ENCODE measurements at regions not wholly inside any gene's neighbourhood (a gene's known extent, or its start where the extent isn't known, plus 50 kb on each side); places are given as distances from the start of the nearest gene placed in this dataset.

DNA sequence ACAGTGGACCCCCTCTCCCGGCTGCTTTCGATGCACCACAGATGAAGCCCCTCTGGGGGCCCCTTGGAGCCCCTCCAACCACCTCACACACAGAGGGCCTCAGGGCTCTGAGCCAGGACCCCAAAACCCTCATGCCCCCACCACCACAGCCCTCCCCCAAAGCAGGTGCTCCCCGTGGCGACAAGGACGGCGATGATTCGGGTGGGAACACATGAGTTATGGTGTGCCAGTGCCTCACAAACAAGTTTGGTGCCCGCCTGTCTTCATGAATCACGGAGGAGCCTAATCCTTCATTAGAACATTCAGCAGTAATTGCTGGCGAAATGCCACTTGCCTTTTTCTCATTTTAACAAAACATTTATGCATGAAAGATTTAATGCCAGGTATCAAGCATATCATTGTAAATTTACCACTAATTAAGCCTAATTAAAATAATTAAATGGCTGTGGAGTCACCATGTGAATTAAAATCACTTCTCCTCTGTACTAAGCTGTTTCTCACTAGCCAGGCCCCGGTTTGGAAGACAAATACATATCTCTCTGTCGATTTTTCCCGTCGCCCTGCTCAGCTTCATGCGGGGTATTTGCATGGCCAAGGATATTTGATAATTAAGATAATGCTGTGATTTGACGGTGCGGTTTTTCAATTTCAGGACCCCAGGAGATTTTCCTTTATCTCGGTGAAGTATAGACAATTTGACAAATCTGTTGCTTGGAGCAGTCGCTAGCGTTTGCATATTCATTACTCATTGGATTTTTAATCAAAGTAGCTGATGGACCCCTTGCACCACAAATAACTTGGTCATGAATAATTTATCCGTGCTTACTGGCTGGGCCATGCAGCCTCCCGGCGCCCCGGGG lies 157.0 kb downstream of the TLE3 start:
- Histone ChIP-seq H3K79me2 (ENCODE audit: low read length) (no peaks in the 10 kb centered on the region), H3K9me2 (replicated peaks; ENCODE audit: insufficient read depth, low read length) (no peaks in the 10 kb centered on the region), H2AFZ (ENCODE audit: low read length) (no peak overlapping the region), H3K9me3 (ENCODE audit: low read length) (no peaks in the 10 kb centered on the region), H3K4me3 (ENCODE audit: low read length) (no peak overlapping the region), H3K27me3 (ENCODE audit: low read length) (no peaks in the 10 kb centered on the region), H3K4me1 (ENCODE audit: low read length) (peaks cover 18% of the 10 kb centered on the region), H3K9ac (ENCODE audit: low read length) (no peak overlapping the region), H4K20me1 (ENCODE audit: insufficient read depth, low read depth, low read length) (no peaks in the 10 kb centered on the region), H3K27ac (ENCODE audit: low read length) (no peak overlapping the region), H3K4me2 (ENCODE audit: low read depth, low read length, poor library complexity, severe bottlenecking) (no peak overlapping the region), H3K36me3 (ENCODE audit: insufficient read depth, low read length) (no peaks in the 10 kb centered on the region)
- no peak for DNase-seq

DNA sequence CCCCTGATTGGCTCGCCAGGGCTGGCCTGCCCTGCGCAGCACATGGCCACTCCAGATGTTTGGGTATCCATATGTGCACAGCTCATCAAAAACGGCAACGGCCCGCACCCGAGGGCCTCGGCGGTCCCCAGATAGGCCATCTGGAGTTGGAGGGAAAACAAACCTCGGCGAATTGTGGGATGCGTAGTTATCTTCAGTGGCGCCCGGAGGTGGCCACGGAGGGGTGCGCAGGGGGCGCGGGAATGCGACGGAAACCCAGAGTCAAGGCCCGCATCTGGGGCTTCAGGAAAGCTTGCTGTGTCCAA lies 156.5 kb downstream of the TLE3 start:
- H3K9me3 ChIP-seq (ENCODE audit: low read length), result no peaks in the 10 kb centered on the region
- H3K36me3 ChIP-seq (ENCODE audit: insufficient read depth, low read length), result no peaks in the 10 kb centered on the region
- H3K4me1 ChIP-seq (ENCODE audit: low read length), result peaks cover 18% of the 10 kb centered on the region
- H3K9ac ChIP-seq (ENCODE audit: low read length), result no peak overlapping the region
- H2AFZ ChIP-seq (ENCODE audit: low read length), result no peak overlapping the region
- no peaks in the 10 kb centered on the region for H3K79me2 ChIP-seq (ENCODE audit: low read length)
- H4K20me1 ChIP-seq (ENCODE audit: insufficient read depth, low read depth, low read length), result no peaks in the 10 kb centered on the region
- H3K27me3 ChIP-seq (ENCODE audit: low read length), result no peaks in the 10 kb centered on the region
- DNase-seq, result no peak
- H3K4me2 ChIP-seq (ENCODE audit: low read depth, low read length, poor library complexity, severe bottlenecking), result no peak overlapping the region
- H3K4me3 ChIP-seq (ENCODE audit: low read length), result no peak overlapping the region
- no peaks in the 10 kb centered on the region for H3K9me2 ChIP-seq (replicated peaks; ENCODE audit: insufficient read depth, low read length)
- H3K27ac ChIP-seq (ENCODE audit: low read length), result no peak overlapping the region

DNA sequence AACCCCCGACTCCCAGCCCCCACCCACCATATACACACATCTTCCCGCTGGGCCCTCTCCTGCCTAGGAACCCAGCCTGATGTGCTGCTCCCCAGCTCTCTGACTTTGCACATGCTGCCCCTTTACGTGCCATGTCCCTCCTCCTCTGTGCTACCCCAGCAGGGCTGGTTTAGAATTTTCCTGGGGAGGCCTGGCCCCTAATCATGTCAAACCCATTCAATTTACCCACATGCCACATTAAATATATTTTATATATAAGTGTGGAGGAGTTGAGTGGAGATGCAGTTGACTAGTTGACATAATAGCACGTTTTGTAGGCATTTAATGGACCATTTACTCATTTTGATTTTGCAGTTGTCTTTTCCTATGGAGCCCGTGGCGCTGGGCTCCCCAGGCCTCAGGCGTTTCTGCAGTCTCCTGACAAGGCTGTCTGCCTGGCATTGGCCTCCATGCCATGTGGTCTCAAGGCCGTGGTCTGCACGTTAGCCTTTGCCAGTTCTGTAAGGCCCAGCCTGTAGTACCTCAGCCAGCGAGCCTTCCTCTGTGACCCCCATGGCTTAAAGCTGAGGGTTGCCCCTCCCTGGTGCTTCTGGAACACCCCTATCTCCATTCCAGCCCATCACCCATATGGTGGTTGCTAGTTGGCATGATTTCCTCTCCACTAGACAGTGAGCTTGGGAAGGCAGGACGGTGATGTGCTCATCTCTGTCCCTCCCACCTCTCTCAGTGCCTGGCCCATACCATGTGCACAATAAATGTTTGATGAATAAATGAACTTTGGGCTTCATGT lies 155.8 kb downstream of the TLE3 start:
- Histone ChIP-seq H3K79me2 (ENCODE audit: low read length) (no peaks in the 10 kb centered on the region), H4K20me1 (ENCODE audit: insufficient read depth, low read depth, low read length) (no peaks in the 10 kb centered on the region), H3K4me2 (ENCODE audit: low read depth, low read length, poor library complexity, severe bottlenecking) (no peak overlapping the region), H3K9ac (ENCODE audit: low read length) (no peak overlapping the region), H3K9me3 (ENCODE audit: low read length) (no peaks in the 10 kb centered on the region), H3K9me2 (replicated peaks; ENCODE audit: insufficient read depth, low read length) (no peaks in the 10 kb centered on the region), H3K4me1 (ENCODE audit: low read length) (peaks cover 18% of the 10 kb centered on the region), H3K27ac (ENCODE audit: low read length) (no peak overlapping the region), H3K36me3 (ENCODE audit: insufficient read depth, low read length) (no peaks in the 10 kb centered on the region), H3K27me3 (ENCODE audit: low read length) (no peaks in the 10 kb centered on the region), H3K4me3 (ENCODE audit: low read length) (no peak overlapping the region), H2AFZ (ENCODE audit: low read length) (no peak overlapping the region)
- DNase-seq, result no peak

DNA sequence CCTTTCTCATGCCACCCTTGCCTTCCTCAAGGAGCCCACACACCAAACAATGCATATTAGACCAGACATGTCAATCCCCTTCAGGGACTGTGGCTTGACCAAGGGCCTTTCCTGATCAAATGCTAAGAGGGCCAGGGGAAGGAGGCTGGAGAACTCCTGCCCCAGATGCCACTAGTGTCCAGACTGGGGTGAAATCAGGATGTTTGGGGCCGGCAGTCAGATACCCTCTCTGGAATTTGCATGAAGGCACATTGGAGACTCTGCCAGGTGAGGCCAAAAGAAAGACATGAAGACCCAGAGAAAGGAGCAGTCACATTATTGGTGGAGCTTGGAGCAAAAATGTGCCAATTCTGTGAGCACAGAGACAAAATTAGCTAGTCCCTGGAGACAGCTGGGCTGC lies 154.1 kb downstream of the TLE3 start:
- no peak for DNase-seq
- H3K27ac ChIP-seq (ENCODE audit: low read length), result no peak overlapping the region
- no peaks in the 10 kb centered on the region for H3K79me2 ChIP-seq (ENCODE audit: low read length)
- H3K9me2 ChIP-seq (replicated peaks; ENCODE audit: insufficient read depth, low read length), result no peaks in the 10 kb centered on the region
- peaks cover 18% of the 10 kb centered on the region for H3K4me1 ChIP-seq (ENCODE audit: low read length)
- no peak overlapping the region for H3K4me3 ChIP-seq (ENCODE audit: low read length)
- no peak overlapping the region for H2AFZ ChIP-seq (ENCODE audit: low read length)
- no peak overlapping the region for H3K4me2 ChIP-seq (ENCODE audit: low read depth, low read length, poor library complexity, severe bottlenecking)
- no peaks in the 10 kb centered on the region for H3K9me3 ChIP-seq (ENCODE audit: low read length)
- no peaks in the 10 kb centered on the region for H4K20me1 ChIP-seq (ENCODE audit: insufficient read depth, low read depth, low read length)
- H3K27me3 ChIP-seq (ENCODE audit: low read length), result no peaks in the 10 kb centered on the region
- no peak overlapping the region for H3K9ac ChIP-seq (ENCODE audit: low read length)
- no peaks in the 10 kb centered on the region for H3K36me3 ChIP-seq (ENCODE audit: insufficient read depth, low read length)

DNA sequence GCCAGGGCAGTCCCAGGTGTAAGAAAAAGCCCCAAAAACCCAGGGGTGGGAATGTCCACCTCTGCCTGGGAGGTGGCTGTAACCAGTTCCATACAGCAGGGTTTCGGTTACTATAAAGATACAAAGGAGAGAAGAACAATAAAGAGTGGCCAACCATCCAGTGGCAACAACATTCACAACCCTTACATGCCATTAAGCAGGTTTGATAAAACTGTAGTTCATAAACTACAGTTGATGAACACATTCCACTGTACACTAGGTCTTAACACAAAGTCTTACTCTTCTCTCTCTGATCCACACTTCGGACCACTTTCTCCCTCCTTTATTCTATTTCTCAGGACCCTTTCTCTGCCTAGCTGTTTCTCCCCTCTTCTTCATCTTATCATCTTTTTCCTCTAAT lies 152.0 kb downstream of the TLE3 start:
- Histone ChIP-seq H3K9me2 (replicated peaks; ENCODE audit: insufficient read depth, low read length) (no peaks in the 10 kb centered on the region), H3K9me3 (ENCODE audit: low read length) (no peaks in the 10 kb centered on the region), H3K27me3 (ENCODE audit: low read length) (no peaks in the 10 kb centered on the region), H3K4me2 (ENCODE audit: low read depth, low read length, poor library complexity, severe bottlenecking) (no peak overlapping the region), H2AFZ (ENCODE audit: low read length) (no peak overlapping the region), H3K9ac (ENCODE audit: low read length) (no peak overlapping the region), H4K20me1 (ENCODE audit: insufficient read depth, low read depth, low read length) (no peaks in the 10 kb centered on the region), H3K79me2 (ENCODE audit: low read length) (no peaks in the 10 kb centered on the region), H3K4me1 (ENCODE audit: low read length) (peaks cover 11% of the 10 kb centered on the region), H3K27ac (ENCODE audit: low read length) (no peak overlapping the region), H3K36me3 (ENCODE audit: insufficient read depth, low read length) (no peaks in the 10 kb centered on the region), H3K4me3 (ENCODE audit: low read length) (no peak overlapping the region)
- no peak for DNase-seq

DNA sequence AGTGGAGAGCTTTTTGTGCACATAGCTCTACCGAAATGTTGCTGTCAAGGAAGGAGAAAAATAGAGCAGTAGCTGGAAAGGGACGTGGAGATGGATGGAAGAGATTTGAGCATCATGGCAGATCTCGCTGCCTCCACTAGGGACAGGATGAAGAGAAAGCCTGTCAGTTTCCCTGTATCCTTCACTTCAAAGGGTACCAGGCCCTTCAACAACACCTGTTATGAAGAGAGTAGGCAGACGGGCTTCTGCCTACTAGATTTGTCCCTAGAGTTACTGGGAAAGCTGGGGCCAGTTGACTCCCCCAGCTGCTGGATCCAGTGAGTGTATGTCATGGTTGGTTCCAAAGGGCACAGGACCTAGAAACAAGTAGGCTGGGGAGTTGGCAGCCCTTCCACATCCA lies 150.8 kb downstream of the TLE3 start:
- Histone ChIP-seq H3K9ac (ENCODE audit: low read length) (no peak overlapping the region), H3K4me2 (ENCODE audit: low read depth, low read length, poor library complexity, severe bottlenecking) (no peak overlapping the region), H2AFZ (ENCODE audit: low read length) (no peak overlapping the region), H3K4me1 (ENCODE audit: low read length) (peaks cover 18% of the 10 kb centered on the region), H3K27ac (ENCODE audit: low read length) (no peak overlapping the region), H3K9me2 (replicated peaks; ENCODE audit: insufficient read depth, low read length) (no peaks in the 10 kb centered on the region), H3K79me2 (ENCODE audit: low read length) (no peaks in the 10 kb centered on the region), H4K20me1 (ENCODE audit: insufficient read depth, low read depth, low read length) (no peaks in the 10 kb centered on the region), H3K4me3 (ENCODE audit: low read length) (no peak overlapping the region), H3K9me3 (ENCODE audit: low read length) (no peaks in the 10 kb centered on the region), H3K27me3 (ENCODE audit: low read length) (no peaks in the 10 kb centered on the region), H3K36me3 (ENCODE audit: insufficient read depth, low read length) (no peaks in the 10 kb centered on the region)
- DNase-seq, result no peak

DNA sequence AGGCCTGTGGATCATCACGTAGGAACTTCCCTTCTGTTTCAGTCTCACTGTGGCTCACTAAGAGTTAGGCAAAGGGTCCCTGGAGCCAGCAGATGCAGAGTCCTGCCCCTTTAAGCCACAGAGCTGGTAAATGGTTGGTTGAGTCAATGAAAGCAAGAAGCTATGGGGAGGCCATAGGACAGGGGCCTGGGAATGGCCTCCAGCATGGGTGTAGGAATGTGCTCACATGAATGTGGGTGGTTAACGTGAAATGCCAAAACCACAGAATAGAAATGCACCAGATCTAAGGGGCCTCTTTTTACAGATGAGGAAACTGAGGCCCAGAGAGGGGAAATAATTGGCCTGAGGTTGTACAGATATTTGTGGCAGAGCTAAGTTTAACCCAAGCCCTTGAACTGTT lies 150.3 kb downstream of the TLE3 start:
- no peak for DNase-seq
- Histone ChIP-seq H3K27me3 (ENCODE audit: low read length) (no peaks in the 10 kb centered on the region), H4K20me1 (ENCODE audit: insufficient read depth, low read depth, low read length) (no peaks in the 10 kb centered on the region), H3K4me1 (ENCODE audit: low read length) (peaks cover 20% of the 10 kb centered on the region), H3K4me3 (ENCODE audit: low read length) (no peak overlapping the region), H3K9me2 (replicated peaks; ENCODE audit: insufficient read depth, low read length) (no peaks in the 10 kb centered on the region), H3K79me2 (ENCODE audit: low read length) (no peaks in the 10 kb centered on the region), H3K4me2 (ENCODE audit: low read depth, low read length, poor library complexity, severe bottlenecking) (no peak overlapping the region), H3K9ac (ENCODE audit: low read length) (no peak overlapping the region), H2AFZ (ENCODE audit: low read length) (no peak overlapping the region), H3K36me3 (ENCODE audit: insufficient read depth, low read length) (no peaks in the 10 kb centered on the region), H3K27ac (ENCODE audit: low read length) (no peak overlapping the region), H3K9me3 (ENCODE audit: low read length) (no peaks in the 10 kb centered on the region)

DNA sequence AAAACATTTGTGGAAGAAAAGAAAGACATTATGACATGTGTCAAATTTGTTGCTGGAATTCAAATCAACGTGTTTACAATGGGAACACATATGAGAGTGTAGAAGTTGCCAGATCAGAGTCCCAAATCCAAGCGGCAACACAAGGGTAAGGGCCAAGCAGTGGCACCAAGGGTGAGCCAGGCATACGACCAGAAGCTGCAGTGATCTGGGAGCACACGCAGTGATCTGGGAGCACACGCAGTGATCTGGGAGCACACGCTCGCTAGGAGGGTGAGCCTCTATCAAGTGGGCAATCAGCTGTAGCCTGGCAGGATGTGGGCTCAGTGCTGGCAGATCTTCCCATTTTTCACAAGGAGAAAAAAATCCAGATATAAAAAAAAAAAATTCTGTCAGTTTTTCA lies 148.2 kb downstream of the TLE3 start:
- Histone ChIP-seq H2AFZ (ENCODE audit: low read length) (no peak overlapping the region), H3K79me2 (ENCODE audit: low read length) (no peaks in the 10 kb centered on the region)

More for the DNA sequence above, 148.2 kb downstream of the TLE3 start:
- no peak for DNase-seq
- H3K4me2 ChIP-seq (ENCODE audit: low read depth, low read length, poor library complexity, severe bottlenecking), result no peak overlapping the region
- peaks cover 9% of the 10 kb centered on the region for H3K4me1 ChIP-seq (ENCODE audit: low read length)
- no peaks in the 10 kb centered on the region for H3K9me3 ChIP-seq (ENCODE audit: low read length)
- H3K9me2 ChIP-seq (replicated peaks; ENCODE audit: insufficient read depth, low read length), result no peaks in the 10 kb centered on the region
- no peak overlapping the region for H3K4me3 ChIP-seq (ENCODE audit: low read length)
- H4K20me1 ChIP-seq (ENCODE audit: insufficient read depth, low read depth, low read length), result no peaks in the 10 kb centered on the region
- H3K36me3 ChIP-seq (ENCODE audit: insufficient read depth, low read length), result no peaks in the 10 kb centered on the region
- no peak overlapping the region for H3K27ac ChIP-seq (ENCODE audit: low read length)
- no peak overlapping the region for H3K9ac ChIP-seq (ENCODE audit: low read length)
- H3K27me3 ChIP-seq (ENCODE audit: low read length), result no peaks in the 10 kb centered on the region

All from Karpas-422 (cell line).